ENCODE measurements at regions not wholly inside any gene's neighbourhood (a gene's known extent, or its start where the extent isn't known, plus 50 kb on each side); places are given as distances from the start of the nearest gene placed in this dataset.
"Not testable (repeated sequence)": the region's sequence is repeated elsewhere in the genome, so short reads cannot be mapped to it uniquely, and the experiment has no call there.

DNA sequence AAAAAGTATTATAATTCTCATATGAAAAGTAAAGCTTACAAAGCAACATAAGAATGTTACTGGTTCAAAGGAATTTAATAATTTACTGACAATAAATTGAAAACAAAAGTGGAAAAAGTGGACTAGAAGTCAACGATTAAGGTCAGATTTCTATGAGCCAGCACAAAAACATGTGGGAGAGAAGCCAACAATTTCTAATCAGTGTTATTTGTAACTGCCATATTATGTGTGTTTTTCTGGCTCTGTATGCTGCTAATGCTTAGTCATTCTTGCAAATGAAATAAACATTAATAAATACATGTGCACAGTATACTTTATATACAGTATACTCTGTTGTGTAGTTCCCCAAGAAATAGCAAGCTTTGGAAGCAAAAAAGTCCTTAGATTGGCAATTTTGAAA is 301.3 kb upstream of the RGPD4 start:
- no peak for DNase-seq (ENCODE audit: low read depth)
- TF ChIP-seq, protein P1, sequence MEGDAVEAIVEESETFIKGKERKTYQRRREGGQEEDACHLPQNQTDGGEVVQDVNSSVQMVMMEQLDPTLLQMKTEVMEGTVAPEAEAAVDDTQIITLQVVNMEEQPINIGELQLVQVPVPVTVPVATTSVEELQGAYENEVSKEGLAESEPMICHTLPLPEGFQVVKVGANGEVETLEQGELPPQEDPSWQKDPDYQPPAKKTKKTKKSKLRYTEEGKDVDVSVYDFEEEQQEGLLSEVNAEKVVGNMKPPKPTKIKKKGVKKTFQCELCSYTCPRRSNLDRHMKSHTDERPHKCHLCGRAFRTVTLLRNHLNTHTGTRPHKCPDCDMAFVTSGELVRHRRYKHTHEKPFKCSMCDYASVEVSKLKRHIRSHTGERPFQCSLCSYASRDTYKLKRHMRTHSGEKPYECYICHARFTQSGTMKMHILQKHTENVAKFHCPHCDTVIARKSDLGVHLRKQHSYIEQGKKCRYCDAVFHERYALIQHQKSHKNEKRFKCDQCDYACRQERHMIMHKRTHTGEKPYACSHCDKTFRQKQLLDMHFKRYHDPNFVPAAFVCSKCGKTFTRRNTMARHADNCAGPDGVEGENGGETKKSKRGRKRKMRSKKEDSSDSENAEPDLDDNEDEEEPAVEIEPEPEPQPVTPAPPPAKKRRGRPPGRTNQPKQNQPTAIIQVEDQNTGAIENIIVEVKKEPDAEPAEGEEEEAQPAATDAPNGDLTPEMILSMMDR (IDR thresholded peaks at IDR 0.05; ENCODE audit: control insufficient read depth, insufficient read depth, low read depth, low read length, missing control alignments), result no peak
- no peak overlapping the region for H3K4me3 ChIP-seq (ENCODE audit: control insufficient read depth, low read depth, low read length)

DNA sequence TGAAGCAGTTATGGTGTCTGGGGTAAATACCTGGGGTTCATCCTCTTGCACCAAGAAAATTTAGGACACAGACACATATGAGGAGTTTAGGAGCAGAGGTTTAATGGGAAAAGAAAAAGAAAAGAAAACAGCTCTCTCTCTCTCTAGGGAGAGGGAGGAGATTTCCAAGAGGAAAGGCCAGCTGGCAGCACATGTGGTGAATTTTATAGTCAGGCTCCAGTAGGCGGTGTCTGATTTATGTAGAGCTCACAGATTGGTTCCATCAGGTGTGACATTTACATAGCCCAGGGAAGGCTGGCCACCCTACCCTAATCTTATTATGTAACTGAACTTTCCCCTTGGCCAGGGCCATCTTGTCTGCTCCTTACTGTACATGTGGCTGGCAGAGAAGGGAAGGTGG is 297.5 kb upstream of the RGPD4 start:
- no peak overlapping the region for H3K4me3 ChIP-seq (ENCODE audit: control insufficient read depth, low read depth, low read length)
- TF ChIP-seq, protein P1 (IDR thresholded peaks at IDR 0.05; ENCODE audit: control insufficient read depth, insufficient read depth, low read depth, low read length, missing control alignments), result no peak
- DNase-seq (ENCODE audit: low read depth), result no peak

DNA sequence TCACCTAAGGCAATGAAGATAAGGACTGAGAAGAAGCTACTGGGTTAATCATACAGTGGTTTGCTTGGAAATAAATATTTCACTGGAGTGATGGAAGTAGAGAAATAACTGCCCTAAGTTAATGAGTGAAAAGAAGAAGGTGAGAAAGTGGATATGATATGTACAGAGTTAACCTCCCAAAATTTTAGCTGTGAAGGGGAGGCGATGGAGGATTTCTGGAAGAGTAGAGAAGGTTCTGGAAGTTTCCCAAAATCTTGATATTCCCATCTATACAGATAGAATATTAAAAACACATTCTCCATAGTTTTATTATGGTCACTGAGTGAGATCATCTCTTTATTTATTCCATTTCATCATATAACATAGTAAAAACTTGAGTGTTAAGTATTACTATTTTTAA is 296.6 kb upstream of the RGPD4 start:
- TF ChIP-seq, protein P1 (IDR thresholded peaks at IDR 0.05; ENCODE audit: control insufficient read depth, insufficient read depth, low read depth, low read length, missing control alignments), result no peak
- no peak overlapping the region for H3K4me3 ChIP-seq (ENCODE audit: control insufficient read depth, low read depth, low read length)
- DNase-seq (ENCODE audit: low read depth), result no peak

DNA sequence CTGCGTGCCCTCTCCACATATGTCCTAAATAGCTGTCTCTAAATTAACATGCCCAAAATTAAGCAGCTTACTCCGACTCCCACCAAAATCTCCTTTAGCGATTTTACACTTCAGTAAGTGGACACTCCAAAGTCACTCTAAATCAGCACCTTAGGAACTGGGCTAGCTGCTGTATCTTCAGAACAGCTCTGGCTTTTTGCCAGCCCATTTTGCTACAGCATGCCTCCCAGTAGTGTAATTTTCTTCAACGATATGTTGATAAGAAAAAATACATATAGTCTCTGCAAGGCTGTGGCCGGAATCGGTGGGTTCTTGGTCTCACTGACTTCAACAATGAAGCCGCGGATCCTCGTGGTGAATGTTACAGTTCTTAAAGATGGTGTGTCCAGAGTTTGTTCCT is 291.8 kb upstream of the RGPD4 start:
- DNase-seq (ENCODE audit: low read depth), result no peak
- TF ChIP-seq, protein P1 (IDR thresholded peaks at IDR 0.05; ENCODE audit: control insufficient read depth, insufficient read depth, low read depth, low read length, missing control alignments), result no peak
- H3K4me3 ChIP-seq (ENCODE audit: control insufficient read depth, low read depth, low read length), result no peak overlapping the region

DNA sequence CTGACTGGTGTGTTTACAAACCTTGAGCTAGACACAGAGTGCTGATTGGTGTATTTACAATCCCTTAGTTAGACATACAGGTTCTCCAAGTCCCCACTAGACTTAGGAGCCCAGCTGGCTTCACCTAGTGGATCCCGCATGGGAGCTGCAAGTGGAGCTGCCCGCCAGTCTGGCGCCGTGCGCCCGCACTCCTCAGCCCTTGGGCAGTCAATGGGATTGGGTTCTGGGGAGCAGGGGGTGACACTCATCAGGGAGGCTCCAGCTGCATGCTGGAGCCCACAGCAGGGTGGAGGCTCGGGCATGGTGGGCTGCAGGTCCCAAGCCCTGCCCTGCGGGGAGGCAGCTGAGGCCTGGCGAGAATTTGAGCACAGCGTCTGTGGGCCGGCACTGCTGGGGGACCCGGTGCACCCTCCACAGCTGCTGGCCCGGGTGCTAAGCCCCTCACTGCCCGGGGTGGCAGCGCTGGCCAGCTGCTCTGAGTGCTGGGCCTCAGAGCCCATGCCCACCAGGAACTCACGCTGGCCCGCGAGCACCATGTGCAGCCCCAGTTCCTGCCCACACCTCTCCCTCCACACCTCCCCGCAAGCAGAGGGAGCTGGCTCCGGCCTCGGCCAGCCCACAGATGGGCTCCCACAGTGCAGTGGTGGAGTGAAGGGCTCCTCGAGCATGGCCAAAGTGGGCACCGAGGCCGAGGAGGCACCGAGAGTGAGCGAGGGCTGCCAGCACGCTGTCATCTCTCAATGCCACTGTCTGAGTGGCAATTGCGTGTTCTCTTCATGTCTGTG is 290.6 kb upstream of the RGPD4 start:
- DNase-seq (ENCODE audit: low read depth); H3K4me3 ChIP-seq (ENCODE audit: control insufficient read depth, low read depth, low read length): not testable (repeated sequence)

DNA sequence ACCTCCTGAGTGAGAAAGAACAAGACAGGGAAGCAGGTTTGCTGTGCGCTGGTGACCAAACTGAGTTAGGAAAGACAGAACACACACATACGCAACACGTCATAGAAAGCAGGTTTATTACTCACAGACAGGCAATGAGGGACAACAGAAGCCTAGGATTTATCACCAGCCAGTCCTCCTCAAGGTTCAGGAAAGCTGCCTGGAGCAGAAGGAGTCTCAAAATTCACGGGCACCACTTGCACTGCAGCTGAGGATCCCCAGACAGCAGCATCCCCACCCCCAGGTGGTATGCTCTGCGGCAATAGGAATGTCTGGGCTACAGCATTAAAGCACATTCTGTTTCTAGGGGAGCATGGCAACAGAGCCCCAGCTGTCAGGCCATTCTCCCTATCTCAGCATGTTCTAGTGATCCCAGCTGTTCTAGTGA is 284.4 kb upstream of the RGPD4 start:
- no peak for DNase-seq (ENCODE audit: low read depth)
- TF ChIP-seq, protein P1 (IDR thresholded peaks at IDR 0.05; ENCODE audit: control insufficient read depth, insufficient read depth, low read depth, low read length, missing control alignments), result no peak
- no peak overlapping the region for H3K4me3 ChIP-seq (ENCODE audit: control insufficient read depth, low read depth, low read length)

DNA sequence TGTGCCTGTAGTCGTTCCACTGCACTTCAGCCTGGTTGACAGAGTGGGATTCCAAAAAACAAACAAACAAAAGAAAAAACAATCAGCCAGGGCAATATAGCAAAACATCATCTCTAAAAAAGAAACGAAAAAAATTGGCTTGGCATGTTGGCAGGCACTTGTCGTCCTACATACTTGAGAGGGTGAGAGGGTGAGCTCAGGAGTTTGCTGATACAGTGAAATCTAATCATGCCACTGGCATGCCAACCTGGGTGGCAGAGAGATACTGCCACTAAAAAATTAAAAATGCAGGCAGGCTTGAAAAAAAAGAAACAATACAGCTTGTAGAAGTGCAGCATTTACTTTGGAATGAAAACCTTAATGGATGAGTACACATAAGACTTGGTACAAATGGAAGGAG is 282.9 kb upstream of the RGPD4 start:
- TF ChIP-seq, protein P1 (IDR thresholded peaks at IDR 0.05; ENCODE audit: control insufficient read depth, insufficient read depth, low read depth, low read length, missing control alignments), result no peak
- DNase-seq (ENCODE audit: low read depth), result no peak
- H3K4me3 ChIP-seq (ENCODE audit: control insufficient read depth, low read depth, low read length), result no peak overlapping the region

Data from AG09309 (cell line).